Gastroesophageal sphincter (tissue), 4 donors: ENCODE measurements at regions not wholly inside any gene's neighbourhood (a gene's known extent, or its start where the extent isn't known, plus 50 kb on each side); places are given as distances from the start of the nearest gene placed in this dataset.

ENCODE experiments used
- ATAC-seq: fragments of 150-250 bp; one replicate; pipeline ENCODE4 v1.9.1; 2016; ENCODE audit warnings: mild to moderate bottlenecking, moderate library complexity
- H3K27ac ChIP-seq, 4 donors: fragments of 200-600 bp; sonication (generic) in 3 of 4; 1 replicate in 3 of 4; 2 replicates in 1 of 4; pipeline ENCODE4 v1.5.1; 2016 to 2019
- H3K27me3 ChIP-seq: fragments of 200-600 bp; sonication (generic); one replicate; pipeline ENCODE4 v1.5.1; 2019
- H3K36me3 ChIP-seq, 2 donors: fragments of 200-600 bp; sonication (generic); one replicate each; pipeline ENCODE4 v1.5.1; 2019; ENCODE audit warnings: control low read depth in 1 of 2
- H3K4me1 ChIP-seq, 3 donors: fragments of 200-600 bp; sonication (generic); 1 replicate in 2 of 3; 2 replicates in 1 of 3; pipeline ENCODE4 v1.5.1; 2016 to 2019; ENCODE audit warnings: control low read depth in 2 of 3
- H3K4me3 ChIP-seq, 2 donors: fragments of 200-600 bp; sonication (generic); one replicate each; pipeline ENCODE4 v1.5.1; 2019; ENCODE audit warnings: mild to moderate bottlenecking in 1 of 2, moderate library complexity in 1 of 2
- H3K9me3 ChIP-seq, 3 donors: fragments of 200-600 bp; sonication (generic); one replicate each; pipeline ENCODE4 v1.5.1; 2017 to 2019; ENCODE audit warnings: control low read depth in 2 of 3
- EP300 ChIP-seq: sonication (generic); formaldehyde crosslinking; IDR thresholded peaks from one replicate; pipeline ENCODE4 v1.6.1; 2017; ENCODE audit warnings: antibody characterized with exemption, mild to moderate bottlenecking
- POLR2A ChIP-seq, 2 donors: fragments of 450-650 bp; IDR thresholded peaks; one replicate each; pipeline ENCODE4 v1.6.1; 2017; ENCODE audit warnings: antibody characterized with exemption in 2 of 2, mild to moderate bottlenecking in 2 of 2, moderate library complexity in 1 of 2
- POLR2AphosphoS5 ChIP-seq: sonication (generic); formaldehyde crosslinking; IDR thresholded peaks from one replicate; pipeline ENCODE4 v1.6.1; 2017; ENCODE audit warnings: antibody characterized with exemption
- WGBS, 2 donors: methylation state at CpG; one replicate each; pipeline ENCODE4 v1.1.5; 2018; ENCODE audit warnings: low coverage in 1 of 2; 5-methylcytosine and 5-hydroxymethylcytosine counted together
- TF ChIP-seq, protein P1 (sequence below), 4 experiments: fragments of 200-600 bp in 2 of 4; fragments of 450-650 bp in 2 of 4; sonication (generic) in 1 of 4; IDR thresholded peaks; one replicate each; pipeline ENCODE4 v1.5.1; 2017 to 2019; ENCODE audit warnings: antibody characterized with exemption in 4 of 4, mild to moderate bottlenecking in 2 of 4, moderate library complexity in 2 of 4

DNA sequence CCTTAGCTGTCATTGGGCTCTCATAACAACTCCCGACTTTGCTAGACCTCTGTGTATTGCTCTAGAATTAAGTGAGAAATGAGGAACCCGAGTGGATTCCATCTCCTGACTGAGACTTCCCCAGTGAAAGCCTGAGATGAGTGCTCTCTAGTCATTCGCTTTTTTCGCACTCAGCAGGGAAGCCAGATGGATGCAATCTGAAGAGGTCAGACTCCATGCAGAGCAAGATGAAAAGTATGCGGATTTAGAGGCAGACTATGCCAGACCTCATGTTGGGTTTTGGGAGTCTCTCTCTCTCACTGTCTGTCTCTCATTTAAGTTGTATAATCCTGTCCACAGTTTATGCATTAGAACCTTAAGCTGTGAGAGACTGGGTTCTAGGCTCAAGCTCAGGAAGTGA is 88.6 kb downstream of the SLC5A7 start:
- Histone ChIP-seq H3K27me3 (no peaks in the 10 kb centered on the region), H3K27ac (no peak overlapping the region), H3K4me1 (no peaks in the 10 kb centered on the region), H3K9me3 (no peaks in the 10 kb centered on the region), H3K36me3 (no peaks in the 10 kb centered on the region), H3K4me3 (no peak overlapping the region)
- WGBS, 2 donors: 29 to 69% methylated on average over 3 to 4 of the region's 5 CpGs
- TF ChIP-seq EP300 (no peak), POLR2AphosphoS5 (no peak)
- ATAC-seq: no peak

DNA sequence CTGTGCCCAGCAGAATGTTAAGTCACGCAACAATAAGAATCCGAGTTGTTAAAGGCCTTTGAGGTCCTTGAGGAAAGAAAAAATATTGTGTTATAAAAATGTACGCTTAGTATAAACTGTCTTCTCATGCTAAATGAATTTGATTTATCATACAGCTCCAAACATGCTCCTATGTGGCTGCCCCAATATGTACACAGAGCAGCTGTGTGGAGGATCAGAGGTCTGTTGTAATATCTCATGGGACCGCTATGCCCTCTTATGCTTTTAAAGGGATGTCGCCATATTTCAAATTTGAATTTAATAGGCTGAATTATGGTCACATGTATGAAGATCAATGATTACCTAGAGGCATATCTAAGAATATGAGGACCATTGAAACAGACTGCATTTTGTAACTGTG is 90.2 kb downstream of the SLC5A7 start:
- no peak overlapping the region for H3K27ac ChIP-seq
- H3K4me1 ChIP-seq: no peaks in the 10 kb centered on the region
- H3K9me3 ChIP-seq: no peaks in the 10 kb centered on the region
- ATAC-seq: no peak
- TF ChIP-seq POLR2A (IDR thresholded peaks at IDR 0.05) (no peak), POLR2AphosphoS5 (no peak), EP300 (no peak)
- TF ChIP-seq, protein P1, sequence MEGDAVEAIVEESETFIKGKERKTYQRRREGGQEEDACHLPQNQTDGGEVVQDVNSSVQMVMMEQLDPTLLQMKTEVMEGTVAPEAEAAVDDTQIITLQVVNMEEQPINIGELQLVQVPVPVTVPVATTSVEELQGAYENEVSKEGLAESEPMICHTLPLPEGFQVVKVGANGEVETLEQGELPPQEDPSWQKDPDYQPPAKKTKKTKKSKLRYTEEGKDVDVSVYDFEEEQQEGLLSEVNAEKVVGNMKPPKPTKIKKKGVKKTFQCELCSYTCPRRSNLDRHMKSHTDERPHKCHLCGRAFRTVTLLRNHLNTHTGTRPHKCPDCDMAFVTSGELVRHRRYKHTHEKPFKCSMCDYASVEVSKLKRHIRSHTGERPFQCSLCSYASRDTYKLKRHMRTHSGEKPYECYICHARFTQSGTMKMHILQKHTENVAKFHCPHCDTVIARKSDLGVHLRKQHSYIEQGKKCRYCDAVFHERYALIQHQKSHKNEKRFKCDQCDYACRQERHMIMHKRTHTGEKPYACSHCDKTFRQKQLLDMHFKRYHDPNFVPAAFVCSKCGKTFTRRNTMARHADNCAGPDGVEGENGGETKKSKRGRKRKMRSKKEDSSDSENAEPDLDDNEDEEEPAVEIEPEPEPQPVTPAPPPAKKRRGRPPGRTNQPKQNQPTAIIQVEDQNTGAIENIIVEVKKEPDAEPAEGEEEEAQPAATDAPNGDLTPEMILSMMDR (IDR thresholded peaks at IDR 0.05): no peak
- WGBS, 2 donors: 46 to 61% methylated on average over 5 of the region's 5 CpGs
- H3K27me3 ChIP-seq: no peaks in the 10 kb centered on the region
- no peaks in the 10 kb centered on the region for H3K36me3 ChIP-seq
- H3K4me3 ChIP-seq: no peak overlapping the region

DNA sequence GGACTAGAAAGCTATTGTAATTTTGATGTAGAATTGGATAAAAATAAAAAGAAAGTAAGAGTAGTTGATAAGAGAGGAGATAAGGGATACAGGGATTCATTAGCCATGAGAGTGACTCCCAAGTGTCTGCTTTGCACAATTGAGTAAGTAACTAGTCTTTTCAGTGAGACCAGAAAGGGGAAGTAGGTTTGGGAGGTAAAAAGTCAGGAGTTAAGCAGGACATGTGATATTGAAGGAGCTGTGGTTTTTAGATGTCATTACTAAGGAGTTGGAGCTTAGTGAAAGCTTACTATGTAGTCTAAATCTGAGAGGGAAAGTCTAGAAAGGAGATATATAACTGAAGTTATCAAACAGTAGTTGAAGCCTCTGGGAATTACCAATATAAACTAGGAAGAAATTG is 93.4 kb downstream of the SLC5A7 start:
- no peak for TF ChIP-seq POLR2AphosphoS5
- no peak for TF ChIP-seq EP300
- TF ChIP-seq, protein P1 (IDR thresholded peaks at IDR 0.05): no peak
- TF ChIP-seq POLR2A (IDR thresholded peaks at IDR 0.05): no peak
- H3K9me3 ChIP-seq: no peaks in the 10 kb centered on the region
- ATAC-seq: no peak
- H3K36me3 ChIP-seq: no peaks in the 10 kb centered on the region
- no peak overlapping the region for H3K4me3 ChIP-seq
- no peaks in the 10 kb centered on the region for H3K27me3 ChIP-seq
- no peak overlapping the region for H3K27ac ChIP-seq
- H3K4me1 ChIP-seq: no peaks in the 10 kb centered on the region

DNA sequence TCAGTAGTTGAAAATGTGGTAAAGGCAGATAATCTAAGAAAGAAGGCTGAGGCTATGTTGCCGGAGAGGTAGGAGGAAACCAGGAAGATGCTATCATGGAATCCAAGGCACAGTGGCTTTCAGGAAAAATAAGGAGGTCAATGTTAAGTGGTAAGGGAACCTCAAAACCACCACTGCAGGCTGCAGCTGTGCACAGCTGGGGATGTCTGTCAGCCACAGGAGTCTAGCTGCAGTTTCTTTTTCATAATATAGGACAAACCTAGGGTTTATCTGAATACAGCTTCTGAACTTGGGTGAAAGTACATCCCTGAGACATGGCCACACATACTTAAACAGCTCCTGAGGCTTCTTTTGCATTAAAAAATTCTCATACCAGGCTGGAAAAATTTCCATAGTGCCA is 93.9 kb downstream of the SLC5A7 start:
- H3K4me1 ChIP-seq: no peaks in the 10 kb centered on the region
- ATAC-seq: no peak
- H3K36me3 ChIP-seq: no peaks in the 10 kb centered on the region

DNA sequence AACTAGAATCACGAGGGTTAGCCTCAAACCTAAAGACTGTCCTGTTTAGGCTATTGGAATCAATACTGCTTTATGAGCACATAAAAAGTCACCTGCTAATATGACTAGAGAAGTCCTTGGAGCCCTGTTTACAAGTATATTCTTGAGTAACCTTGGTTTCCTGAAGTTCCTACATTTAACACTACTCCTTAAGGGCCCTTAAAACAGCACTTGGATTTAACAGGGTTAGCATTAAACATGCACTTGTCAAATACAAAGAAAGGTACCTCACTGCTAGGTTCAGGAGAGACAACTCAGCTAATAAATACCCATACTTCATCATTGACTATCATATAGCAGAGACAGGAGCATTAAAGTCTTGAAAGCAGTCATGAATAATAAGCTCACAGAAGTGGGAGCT is 96.7 kb downstream of the SLC5A7 start:
- Histone ChIP-seq H3K27ac (no peak overlapping the region), H3K4me3 (no peak overlapping the region), H3K27me3 (no peaks in the 10 kb centered on the region), H3K4me1 (no peaks in the 10 kb centered on the region), H3K9me3 (no peaks in the 10 kb centered on the region), H3K36me3 (no peaks in the 10 kb centered on the region)
- TF ChIP-seq POLR2AphosphoS5 (no peak), POLR2A (IDR thresholded peaks at IDR 0.05) (no peak), EP300 (no peak)
- TF ChIP-seq, protein P1 (IDR thresholded peaks at IDR 0.05): no peak
- WGBS, 2 donors: 67% methylated on average over 1 of the region's 1 CpG; no CpG with 5 or more reads in 1 of the 2 donors
- ATAC-seq: no peak

More for the DNA sequence above, 93.9 kb downstream of the SLC5A7 start:
- 60 to 91% methylated on average over 1 of the region's 1 CpG for WGBS, 2 donors
- no peak overlapping the region for H3K4me3 ChIP-seq
- H3K9me3 ChIP-seq: no peaks in the 10 kb centered on the region
- no peak overlapping the region for H3K27ac ChIP-seq
- H3K27me3 ChIP-seq: no peaks in the 10 kb centered on the region
- TF ChIP-seq POLR2A (IDR thresholded peaks at IDR 0.05): no peak
- TF ChIP-seq POLR2AphosphoS5: no peak
- TF ChIP-seq, protein P1 (IDR thresholded peaks at IDR 0.05): no peak
- TF ChIP-seq EP300: no peak

DNA sequence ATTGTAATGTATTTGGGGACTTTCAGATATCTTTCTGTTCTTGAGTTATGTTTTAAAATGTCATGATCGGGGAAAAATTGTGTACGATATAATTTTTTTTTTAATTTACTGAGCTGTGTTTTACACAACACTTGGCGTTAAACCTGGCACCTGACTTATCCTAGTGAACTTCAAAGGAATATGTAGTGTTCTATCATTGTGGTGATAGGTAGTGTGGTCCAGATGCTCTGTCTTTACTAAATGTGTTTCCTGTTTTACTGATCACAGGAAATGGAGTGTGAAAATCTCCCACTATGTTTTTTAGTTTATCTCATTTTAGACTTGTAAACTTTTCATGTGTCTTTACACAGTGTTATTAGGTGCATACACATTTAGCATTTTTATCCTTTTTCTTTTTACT is 98.0 kb downstream of the SLC5A7 start:
- WGBS, 2 donors: 30 to 74% methylated on average over 2 to 3 of the region's 3 CpGs

More for the DNA sequence above, 98.0 kb downstream of the SLC5A7 start:
- TF ChIP-seq POLR2A (IDR thresholded peaks at IDR 0.05) (no peak), EP300 (no peak), POLR2AphosphoS5 (no peak)
- TF ChIP-seq, protein P1 (IDR thresholded peaks at IDR 0.05): no peak
- Histone ChIP-seq H3K27ac (no peak overlapping the region), H3K4me3 (no peak overlapping the region), H3K27me3 (no peaks in the 10 kb centered on the region), H3K9me3 (peaks cover 0 to 9% (median 0%) of the 10 kb centered on the region in 3 donors), H3K4me1 (no peaks in the 10 kb centered on the region), H3K36me3 (no peaks in the 10 kb centered on the region)
- no peak for ATAC-seq
